Astrocyte (in vitro differentiated cells and primary cell): ENCODE measurements at regions not wholly inside any gene's neighbourhood (a gene's known extent, or its start where the extent isn't known, plus 50 kb on each side); places are given as distances from the start of the nearest gene placed in this dataset.

Experiments used
- DNase-seq: peaks from one replicate; pipeline ENCODE4 v3.0.0-alpha.2; 2010; ENCODE audit warnings: low read depth
- FAIRE-seq: peaks from 2 replicates; lab custom pipeline; 2011; peaks lifted over from hg19 to GRCh38; lab: Jason Lieb, UNC
- H2AFZ ChIP-seq: 2 replicates; pipeline ENCODE4 v1.6.0; 2012; ENCODE audit warnings: low read depth, low read length, inconsistent platforms
- H3K27ac ChIP-seq: 2 replicates; pipeline ENCODE4 v1.5.1; 2011; ENCODE audit warnings: low read depth, low read length, inconsistent platforms
- H3K27me3 ChIP-seq: 2 replicates; pipeline ENCODE4 v1.6.0; 2011; ENCODE audit warnings: low read length, inconsistent platforms; ENCODE audit not compliant: insufficient read depth
- H3K36me3 ChIP-seq: 2 replicates; pipeline ENCODE4 v1.5.1; 2011; ENCODE audit warnings: low read length, inconsistent platforms; ENCODE audit not compliant: insufficient read depth
- H3K4me1 ChIP-seq: 2 replicates; pipeline ENCODE4 v1.5.1; 2011; ENCODE audit warnings: low read length, inconsistent platforms; ENCODE audit not compliant: insufficient read depth
- H3K4me2 ChIP-seq: 2 replicates; pipeline ENCODE4 v1.6.0; 2012; ENCODE audit warnings: low read length, inconsistent platforms
- H3K4me3 ChIP-seq: 2 replicates; pipeline ENCODE4 v1.5.1; 2011; ENCODE audit warnings: low read depth, mild to moderate bottlenecking, low read length, inconsistent platforms; ENCODE audit not compliant: insufficient read depth
- H3K79me2 ChIP-seq: 2 replicates; pipeline ENCODE4 v1.6.0; 2012; ENCODE audit warnings: mild to moderate bottlenecking, low read length, inconsistent platforms; ENCODE audit not compliant: insufficient read depth
- H3K9ac ChIP-seq: 2 replicates; pipeline ENCODE4 v1.6.0; 2012; ENCODE audit warnings: mild to moderate bottlenecking, low read length, inconsistent platforms
- H3K9me3 ChIP-seq: 2 replicates; pipeline ENCODE4 v1.5.1; 2012; ENCODE audit warnings: low read depth, mild to moderate bottlenecking, low read length, inconsistent platforms; ENCODE audit not compliant: insufficient read depth
- H4K20me1 ChIP-seq: 2 replicates; pipeline ENCODE4 v1.6.0; 2012; ENCODE audit warnings: low read length, inconsistent platforms; ENCODE audit not compliant: insufficient read depth
- H3K27ac Mint-ChIP-seq: one replicate; pipeline ENCODE4 v1.8.0; 2021; ENCODE audit warnings: mild to moderate bottlenecking, mixed read lengths; ENCODE audit not compliant: unreplicated experiment
- H3K27me3 Mint-ChIP-seq: one replicate; pipeline ENCODE4 v1.8.0; 2021; ENCODE audit warnings: low read depth, mixed read lengths; ENCODE audit not compliant: unreplicated experiment
- H3K36me3 Mint-ChIP-seq: one replicate; pipeline ENCODE4 v1.8.0; 2021; ENCODE audit warnings: low read depth, mixed read lengths; ENCODE audit not compliant: unreplicated experiment
- H3K4me1 Mint-ChIP-seq: one replicate; pipeline ENCODE4 v1.8.0; 2021; ENCODE audit warnings: low read depth, mixed read lengths; ENCODE audit not compliant: unreplicated experiment
- H3K4me3 Mint-ChIP-seq: one replicate; pipeline ENCODE4 v1.8.0; 2021; ENCODE audit warnings: mild to moderate bottlenecking, moderate library complexity, mixed read lengths; ENCODE audit not compliant: unreplicated experiment
- H3K9me3 Mint-ChIP-seq: one replicate; pipeline ENCODE4 v1.8.0; 2021; ENCODE audit warnings: mild to moderate bottlenecking, mixed read lengths; ENCODE audit not compliant: unreplicated experiment
- EZH2 ChIP-seq: IDR thresholded peaks from 2 replicates; pipeline ENCODE4 v1.6.1; 2012; ENCODE audit warnings: mild to moderate bottlenecking, low read length, inconsistent platforms; ENCODE audit not compliant: insufficient read depth
- TF ChIP-seq, protein P1 (sequence below): IDR thresholded peaks from 2 replicates; pipeline ENCODE4 v1.5.1; 2011; ENCODE audit warnings: low read depth, mild to moderate bottlenecking, inconsistent platforms, low read length, moderate library complexity; ENCODE audit not compliant: insufficient read depth

DNA sequence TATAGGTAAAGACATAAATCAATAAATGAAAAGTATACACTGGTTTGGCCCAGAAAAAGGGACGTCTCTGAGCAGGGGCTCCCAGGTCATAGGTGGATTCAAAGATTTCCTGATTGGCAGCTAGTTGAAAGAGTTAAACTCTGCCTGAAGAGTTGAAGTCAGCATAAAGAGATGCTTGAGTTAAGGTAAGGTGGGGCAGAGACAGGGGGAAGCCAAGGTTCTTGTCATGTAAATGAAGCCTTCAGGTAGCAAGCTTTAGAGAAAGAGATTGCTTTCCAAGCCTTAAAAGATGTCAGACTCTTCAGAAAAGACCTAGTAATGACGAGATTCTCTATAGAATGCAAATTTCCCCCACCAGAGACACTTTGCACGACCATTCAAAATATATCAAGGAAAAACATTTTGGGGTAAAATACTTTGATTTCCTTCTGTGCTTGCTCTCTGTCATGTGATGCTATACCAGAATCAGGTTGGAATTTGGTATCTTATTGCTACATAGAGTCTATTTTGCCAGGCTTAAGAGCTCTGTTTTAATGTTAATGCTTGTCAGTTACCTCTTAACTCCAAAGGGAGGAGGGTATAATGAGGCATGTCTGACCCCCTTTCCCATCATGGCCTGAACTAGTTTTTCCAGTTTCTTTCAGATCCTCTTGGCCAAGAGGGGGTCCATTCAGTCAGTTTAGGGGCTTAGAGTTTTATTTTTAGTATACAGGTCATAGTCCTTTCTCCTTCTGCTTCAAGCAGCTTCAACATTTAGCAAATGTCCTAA lies 429.6 kb downstream of the ADRA2A start:
- H3K27me3 Mint-ChIP-seq, result peaks cover 2% of the 10 kb centered on the region
- no peaks in the 10 kb centered on the region for H3K27me3 ChIP-seq
- FAIRE-seq (no peak), DNase-seq (no peak)
- H3K27ac Mint-ChIP-seq, result no peak overlapping the region
- no peak overlapping the region for H3K4me3 Mint-ChIP-seq
- no peak overlapping the region for H3K27ac ChIP-seq
- H2AFZ ChIP-seq, result no peak overlapping the region
- no peaks in the 10 kb centered on the region for H3K4me1 ChIP-seq
- H3K4me2 ChIP-seq, result no peak overlapping the region
- peaks cover 2% of the 10 kb centered on the region for H3K9me3 Mint-ChIP-seq
- no peak overlapping the region for H3K9ac ChIP-seq
- no peaks in the 10 kb centered on the region for H3K9me3 ChIP-seq
- no peak overlapping the region for H3K4me3 ChIP-seq
- H4K20me1 ChIP-seq, result no peaks in the 10 kb centered on the region
- H3K79me2 ChIP-seq, result no peaks in the 10 kb centered on the region
- H3K36me3 Mint-ChIP-seq, result no peaks in the 10 kb centered on the region
- H3K4me1 Mint-ChIP-seq, result no peaks in the 10 kb centered on the region
- H3K36me3 ChIP-seq, result no peaks in the 10 kb centered on the region
- no peak for TF ChIP-seq EZH2
- TF ChIP-seq, protein P1, sequence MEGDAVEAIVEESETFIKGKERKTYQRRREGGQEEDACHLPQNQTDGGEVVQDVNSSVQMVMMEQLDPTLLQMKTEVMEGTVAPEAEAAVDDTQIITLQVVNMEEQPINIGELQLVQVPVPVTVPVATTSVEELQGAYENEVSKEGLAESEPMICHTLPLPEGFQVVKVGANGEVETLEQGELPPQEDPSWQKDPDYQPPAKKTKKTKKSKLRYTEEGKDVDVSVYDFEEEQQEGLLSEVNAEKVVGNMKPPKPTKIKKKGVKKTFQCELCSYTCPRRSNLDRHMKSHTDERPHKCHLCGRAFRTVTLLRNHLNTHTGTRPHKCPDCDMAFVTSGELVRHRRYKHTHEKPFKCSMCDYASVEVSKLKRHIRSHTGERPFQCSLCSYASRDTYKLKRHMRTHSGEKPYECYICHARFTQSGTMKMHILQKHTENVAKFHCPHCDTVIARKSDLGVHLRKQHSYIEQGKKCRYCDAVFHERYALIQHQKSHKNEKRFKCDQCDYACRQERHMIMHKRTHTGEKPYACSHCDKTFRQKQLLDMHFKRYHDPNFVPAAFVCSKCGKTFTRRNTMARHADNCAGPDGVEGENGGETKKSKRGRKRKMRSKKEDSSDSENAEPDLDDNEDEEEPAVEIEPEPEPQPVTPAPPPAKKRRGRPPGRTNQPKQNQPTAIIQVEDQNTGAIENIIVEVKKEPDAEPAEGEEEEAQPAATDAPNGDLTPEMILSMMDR, result no peak

DNA sequence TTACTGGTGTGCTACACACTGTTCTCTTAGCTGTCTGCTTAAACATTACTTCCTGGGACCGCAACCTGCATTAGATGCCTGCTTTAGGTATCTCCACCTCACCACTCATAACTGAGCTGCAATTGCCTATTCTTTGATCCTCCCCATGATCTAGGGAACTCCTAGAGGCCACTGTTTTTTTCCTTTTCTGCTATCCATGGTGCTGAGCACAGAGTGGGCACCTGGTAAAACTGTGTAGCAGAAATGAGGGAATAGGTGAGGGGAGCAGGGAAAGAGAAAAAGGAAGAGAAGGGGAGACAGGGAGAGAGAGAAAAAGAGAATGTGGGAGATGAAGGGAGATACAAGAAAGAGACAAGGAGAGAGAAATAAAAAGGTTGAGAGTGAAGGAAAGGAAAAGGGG lies 434.9 kb downstream of the ADRA2A start:
- Histone ChIP-seq H3K79me2 (no peaks in the 10 kb centered on the region), H3K4me2 (no peak overlapping the region), H3K36me3 (no peaks in the 10 kb centered on the region), H4K20me1 (no peaks in the 10 kb centered on the region), H3K27ac (no peak overlapping the region), H3K27me3 (no peaks in the 10 kb centered on the region), H3K9ac (no peak overlapping the region), H3K9me3 (no peaks in the 10 kb centered on the region), H3K4me3 (no peak overlapping the region), H3K4me1 (no peaks in the 10 kb centered on the region), H2AFZ (no peak overlapping the region)
- DNase-seq (no peak), FAIRE-seq (no peak)
- H3K27me3 Mint-ChIP-seq, result peaks cover 4% of the 10 kb centered on the region
- no peaks in the 10 kb centered on the region for H3K9me3 Mint-ChIP-seq
- no peaks in the 10 kb centered on the region for H3K4me1 Mint-ChIP-seq
- H3K4me3 Mint-ChIP-seq, result no peak overlapping the region
- no peaks in the 10 kb centered on the region for H3K36me3 Mint-ChIP-seq
- H3K27ac Mint-ChIP-seq, result no peak overlapping the region
- no peak for TF ChIP-seq EZH2
- TF ChIP-seq, protein P1, result no peak

DNA sequence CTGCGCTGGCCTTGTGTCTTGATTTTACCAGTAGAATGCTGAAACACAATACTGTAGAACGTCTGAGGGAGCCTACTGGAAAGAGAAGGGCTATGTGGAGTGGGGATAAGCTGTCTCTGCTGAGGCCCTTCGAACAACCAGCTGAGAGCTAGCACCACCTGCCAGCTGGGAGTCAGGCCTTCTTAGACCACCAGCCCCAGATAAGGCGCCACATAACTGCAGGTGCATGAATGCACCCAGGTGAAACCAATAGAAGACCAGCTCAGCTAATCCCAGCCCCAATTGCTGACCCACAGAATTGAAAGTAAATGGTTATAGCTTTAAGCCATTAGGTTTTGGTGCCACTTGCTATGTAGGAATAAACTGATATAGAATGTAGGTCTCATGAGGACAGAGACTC lies 438.4 kb downstream of the ADRA2A start:
- Histone ChIP-seq H3K4me1 (no peaks in the 10 kb centered on the region), H3K4me2 (no peak overlapping the region), H3K27me3 (no peaks in the 10 kb centered on the region), H3K9me3 (no peaks in the 10 kb centered on the region), H2AFZ (no peak overlapping the region), H3K79me2 (no peaks in the 10 kb centered on the region), H3K36me3 (no peaks in the 10 kb centered on the region), H3K27ac (no peak overlapping the region), H3K9ac (no peak overlapping the region), H4K20me1 (no peaks in the 10 kb centered on the region), H3K4me3 (no peak overlapping the region)
- FAIRE-seq, result no peak
- no peaks in the 10 kb centered on the region for H3K36me3 Mint-ChIP-seq
- H3K4me1 Mint-ChIP-seq, result no peaks in the 10 kb centered on the region
- TF ChIP-seq, protein P1, result no peak
- no peak for TF ChIP-seq EZH2
- DNase-seq, result no peak
- H3K27me3 Mint-ChIP-seq, result peaks cover 4% of the 10 kb centered on the region
- no peaks in the 10 kb centered on the region for H3K9me3 Mint-ChIP-seq
- no peak overlapping the region for H3K4me3 Mint-ChIP-seq
- no peak overlapping the region for H3K27ac Mint-ChIP-seq
